Astrocyte of the cerebellum (primary cell): ENCODE measurements at regions not wholly inside any gene's neighbourhood (a gene's known extent, or its start where the extent isn't known, plus 50 kb on each side); places are given as distances from the start of the nearest gene placed in this dataset.
"Not testable (repeated sequence)": the region's sequence is repeated elsewhere in the genome, so short reads cannot be mapped to it uniquely, and the experiment has no call there.

Source experiments
- DNase-seq: peaks from one replicate; pipeline ENCODE4 v3.0.0-alpha.2; 2011; ENCODE audit warnings: low read depth
- H3K4me3 ChIP-seq: 2 replicates; pipeline ENCODE4 v1.5.1; 2011; ENCODE audit warnings: mild to moderate bottlenecking, low read depth, low read length, moderate library complexity
- CTCF ChIP-seq: IDR thresholded peaks from 2 replicates; pipeline ENCODE4 v1.5.1; 2012; ENCODE audit warnings: low read length, low read depth, moderate library complexity, mild to moderate bottlenecking; ENCODE audit errors: missing control alignments
- in situ Hi-C: cut with HindIII; loops from 2 replicates; pipeline ENCODE4 v1.10.0; 2017; ENCODE audit warnings: low sequenced_read_pairs

- in situ Hi-C loops = no loop called here
- H3K4me3 ChIP-seq = no peak overlapping the region
- no peak for DNase-seq
- no peak for TF ChIP-seq CTCF
These were observed 69.4 kb upstream of the HCN1 start for GRCh38 chr5:45765561-45765960.

- DNase-seq = no peak
- in situ Hi-C loops = no loop called here
- no peak overlapping the region for H3K4me3 ChIP-seq
- TF ChIP-seq CTCF = no peak
These were observed 54.4 kb upstream of the HCN1 start for GRCh38 chr5:45750574-45750973.

GRCh38 chr5:45748511-45748910 lies 52.3 kb upstream of the HCN1 start:
- DNase-seq, H3K4me3 ChIP-seq, in situ Hi-C loops: not testable (repeated sequence)
